ENCODE measurements at regions not wholly inside any gene's neighbourhood (a gene's known extent, or its start where the extent isn't known, plus 50 kb on each side); places are given as distances from the start of the nearest gene placed in this dataset.

- no peak for DNase-seq
These were observed 1201.4 kb upstream of the C9orf72 start for GRCh38 chr9:28774433-28775235.

- DNase-seq = no peak
These were observed 1206.0 kb upstream of the C9orf72 start for GRCh38 chr9:28779243-28779642.

- DNase-seq = no peak
These were observed 1208.2 kb upstream of the C9orf72 start for GRCh38 chr9:28781481-28781880.

DNA sequence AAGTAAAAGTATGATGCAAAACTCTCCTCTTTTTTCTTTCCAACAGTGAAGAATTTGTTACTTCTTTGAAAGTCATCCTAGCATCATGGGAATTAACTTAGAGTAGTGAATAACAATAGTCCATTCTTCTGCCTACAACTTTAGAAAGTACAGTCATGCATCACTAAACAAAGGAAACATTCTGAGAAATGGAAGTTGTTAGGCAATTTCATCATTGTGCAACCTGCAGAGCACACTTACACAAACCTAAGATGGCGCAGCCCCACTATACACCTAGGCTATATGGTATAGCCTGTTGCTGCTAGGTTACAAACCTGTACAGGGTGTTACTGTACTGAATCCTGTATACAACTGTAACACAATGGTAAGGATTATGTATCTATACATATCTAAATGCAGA, 1209.3 kb upstream of the C9orf72 start:
- DNase-seq = no peak

DNA sequence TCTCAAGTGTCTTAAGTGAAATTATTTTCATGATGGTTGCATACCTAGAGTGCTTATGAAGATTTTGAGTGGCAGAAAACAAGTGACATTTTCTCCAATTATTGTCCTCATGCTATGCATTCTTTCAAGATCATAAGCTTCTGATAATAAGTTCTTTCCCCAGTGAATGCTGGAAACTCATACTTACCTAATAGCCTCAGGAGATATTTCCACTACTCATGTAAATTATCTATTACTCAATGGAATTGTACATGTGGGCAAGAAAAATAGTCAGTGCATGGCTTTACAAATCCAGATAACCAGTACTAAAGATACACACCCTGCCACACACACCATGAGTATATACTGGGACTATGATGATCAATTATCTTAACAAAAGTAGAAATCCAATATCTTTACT, 1219.4 kb upstream of the C9orf72 start:
- DNase-seq = no peak

- DNase-seq = no peak
These were observed 1226.6 kb upstream of the C9orf72 start for GRCh38 chr9:28799876-28800275.

DNA sequence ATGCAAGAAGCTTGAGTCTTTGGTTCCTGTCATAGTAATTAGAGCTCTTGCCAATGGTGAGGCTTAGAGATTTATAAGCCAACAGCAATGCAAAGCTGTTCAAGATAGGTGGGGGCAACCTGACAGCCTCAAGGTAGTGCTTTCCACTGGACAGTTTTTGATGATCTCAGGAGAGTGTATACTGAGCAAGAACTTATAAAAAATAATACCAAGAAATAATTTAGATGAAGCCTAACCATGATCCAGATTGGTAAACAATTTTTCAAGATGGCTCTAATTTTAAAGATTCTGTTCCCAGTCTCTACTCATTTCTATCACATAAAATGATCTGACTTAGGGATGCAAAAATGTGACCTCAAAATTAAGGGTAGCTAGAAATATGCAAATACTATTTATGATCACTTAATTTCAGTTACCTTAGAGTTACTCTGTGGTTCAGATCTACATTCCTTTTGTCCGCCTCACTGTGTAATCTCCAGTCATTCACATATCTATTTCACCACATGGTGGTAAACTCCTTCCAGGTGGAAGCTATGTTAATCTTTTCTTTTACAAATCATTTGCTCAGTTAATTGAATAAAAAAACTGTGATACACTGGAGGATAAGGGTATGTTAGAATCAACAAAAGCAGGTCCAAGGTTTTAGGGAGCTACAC, 1228.0 kb upstream of the C9orf72 start:
- DNase-seq = no peak

DNA sequence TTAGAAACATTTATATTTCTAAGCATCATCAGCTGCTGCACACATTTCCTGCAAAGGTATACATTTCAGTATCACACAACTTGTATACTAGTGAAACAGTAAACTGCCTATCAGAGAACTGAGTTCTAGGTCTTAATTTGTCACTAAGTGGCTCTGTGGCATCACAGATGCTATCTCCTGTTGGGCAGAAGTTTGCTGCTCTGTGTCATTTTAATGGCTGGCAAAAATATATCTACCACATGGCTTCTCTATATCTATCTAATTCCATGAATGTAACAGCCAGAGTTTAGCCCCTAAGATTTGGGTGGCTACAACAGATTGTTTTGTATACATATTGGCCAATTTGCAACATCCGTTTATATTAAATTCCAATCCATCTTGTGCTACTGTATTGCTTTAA, 1231.9 kb upstream of the C9orf72 start:
- DNase-seq = no peak

GRCh38 chr9:28808042-28808441, 1234.8 kb upstream of the C9orf72 start:
- DNase-seq = no peak

GRCh38 chr9:28810388-28811075, 1237.3 kb upstream of the C9orf72 start:
- DNase-seq = no peak

GRCh38 chr9:28820741-28821140, 1247.5 kb upstream of the C9orf72 start:
- DNase-seq = no peak

DNA sequence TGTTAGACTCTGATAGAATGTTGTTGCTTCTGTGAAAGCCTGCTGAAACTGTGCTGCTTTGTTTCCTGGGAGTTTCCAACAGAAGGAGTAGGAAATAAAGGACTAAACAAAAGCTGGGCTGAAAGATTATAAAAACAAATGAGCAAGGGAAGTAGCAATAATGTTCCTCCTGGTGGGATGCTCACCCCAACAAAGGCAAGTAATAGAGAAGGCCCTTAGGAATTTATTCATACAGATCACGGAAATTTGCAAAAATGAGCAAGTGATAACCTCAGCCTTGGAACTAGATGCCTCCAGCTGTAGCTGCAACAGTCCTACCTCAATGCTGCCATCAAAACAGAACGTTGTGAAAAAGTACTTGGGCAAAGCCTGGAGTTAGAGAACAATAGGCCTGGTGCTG, 1248.0 kb upstream of the C9orf72 start:
- DNase-seq = no peak

DNA sequence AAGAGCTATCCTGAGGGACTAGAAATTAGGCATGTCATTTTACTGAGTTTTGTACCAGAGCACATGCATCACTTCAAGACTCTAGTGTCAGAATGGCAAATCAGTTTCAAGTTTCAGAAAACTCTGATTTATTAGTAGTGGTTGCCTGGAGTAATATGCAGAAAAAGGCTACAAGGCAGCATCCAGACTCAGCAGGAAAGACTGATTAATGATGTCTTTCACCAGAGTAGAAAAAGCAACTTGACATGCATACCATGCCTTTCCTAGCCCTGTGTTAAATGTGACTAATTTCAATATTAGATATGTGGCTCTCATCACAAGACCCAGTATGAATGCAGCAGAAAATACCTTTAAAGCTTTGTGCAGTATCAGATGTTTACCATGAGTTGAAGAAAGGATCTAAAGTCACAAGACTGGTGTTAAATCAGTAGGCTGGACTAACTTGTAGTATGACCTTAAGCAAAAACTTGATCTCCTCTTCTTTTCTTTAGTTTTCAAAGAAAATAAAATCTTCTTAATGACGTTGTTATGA, 1251.2 kb upstream of the C9orf72 start:
- no peak for DNase-seq

GRCh38 chr9:28832168-28832770, 1259.0 kb upstream of the C9orf72 start:
- no peak for DNase-seq

- no peak for DNase-seq
These were observed 1260.9 kb upstream of the C9orf72 start for GRCh38 chr9:28834156-28834555.

DNA sequence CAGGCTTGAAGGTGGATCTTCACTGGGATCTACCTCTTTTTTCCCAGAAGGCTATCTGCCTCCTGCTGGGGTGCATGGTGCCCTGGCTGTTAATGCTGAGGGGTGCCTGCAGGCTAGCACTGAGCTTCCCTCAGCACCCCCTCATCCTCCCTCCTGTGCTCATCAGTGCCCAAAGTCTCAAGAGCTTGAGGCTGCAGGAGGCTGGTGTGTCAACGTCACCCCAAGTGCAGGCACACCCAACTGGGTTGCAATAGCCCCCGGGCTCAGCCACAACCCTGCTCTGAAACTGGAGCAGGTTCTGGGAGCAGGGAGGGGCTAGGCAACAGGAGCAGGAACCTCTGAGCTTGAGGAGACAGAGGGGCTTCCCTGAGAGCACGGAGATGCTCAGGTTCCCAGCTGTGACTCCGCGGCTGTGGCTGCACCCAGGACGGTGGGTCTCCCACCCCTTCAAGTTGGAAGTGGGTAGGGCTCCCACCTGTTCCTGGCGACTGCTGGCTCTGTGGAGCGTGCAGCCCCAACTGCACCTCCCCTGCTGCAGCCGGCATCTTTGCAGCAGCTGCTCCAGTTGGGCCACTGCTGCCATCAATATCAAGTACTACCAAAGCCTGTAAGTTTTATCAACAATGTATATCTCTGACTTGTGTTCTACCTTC, 1266.6 kb upstream of the C9orf72 start:
- no peak for DNase-seq

DNA sequence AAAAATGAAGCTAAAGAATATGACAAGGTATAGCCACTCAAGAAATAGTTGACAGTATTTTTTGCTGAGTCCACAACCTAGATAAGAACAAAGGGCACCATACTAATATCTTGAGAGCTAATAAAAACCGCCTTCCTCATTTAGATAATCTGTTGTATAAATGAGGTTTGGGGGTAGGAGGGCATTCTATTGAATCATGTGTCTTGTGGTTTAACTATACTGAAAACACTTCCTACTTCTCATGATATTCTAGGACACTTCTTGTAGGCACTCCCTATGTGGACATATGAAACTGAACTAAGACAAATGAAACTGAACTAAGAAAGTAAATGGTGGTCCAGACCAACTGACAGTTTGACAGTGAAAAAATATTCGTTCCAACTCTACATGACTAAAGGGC, 1268.5 kb upstream of the C9orf72 start:
- DNase-seq = no peak

DNA sequence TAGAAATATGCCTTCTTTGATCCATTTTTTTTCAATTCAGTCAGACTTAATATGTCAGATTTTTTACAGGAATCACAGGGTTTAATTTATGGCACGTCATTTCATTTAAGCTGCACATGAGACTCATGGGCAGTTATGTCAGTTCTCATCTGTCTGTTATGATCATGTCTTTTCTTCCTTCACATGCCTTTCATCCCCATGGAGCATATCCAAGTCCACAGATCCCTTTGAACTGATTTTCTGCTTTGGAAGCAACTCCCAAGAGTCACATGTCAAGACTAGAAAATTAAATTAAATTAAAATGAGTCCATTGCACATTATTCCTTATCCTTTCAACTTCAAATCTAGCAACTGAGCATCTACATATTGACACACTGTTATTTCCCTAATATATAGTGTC, 1274.0 kb upstream of the C9orf72 start:
- DNase-seq = no peak

- no peak for DNase-seq
These were observed 1275.4 kb upstream of the C9orf72 start for GRCh38 chr9:28848671-28849070.

GRCh38 chr9:28853477-28853876, 1280.2 kb upstream of the C9orf72 start:
- no peak for DNase-seq

DNA sequence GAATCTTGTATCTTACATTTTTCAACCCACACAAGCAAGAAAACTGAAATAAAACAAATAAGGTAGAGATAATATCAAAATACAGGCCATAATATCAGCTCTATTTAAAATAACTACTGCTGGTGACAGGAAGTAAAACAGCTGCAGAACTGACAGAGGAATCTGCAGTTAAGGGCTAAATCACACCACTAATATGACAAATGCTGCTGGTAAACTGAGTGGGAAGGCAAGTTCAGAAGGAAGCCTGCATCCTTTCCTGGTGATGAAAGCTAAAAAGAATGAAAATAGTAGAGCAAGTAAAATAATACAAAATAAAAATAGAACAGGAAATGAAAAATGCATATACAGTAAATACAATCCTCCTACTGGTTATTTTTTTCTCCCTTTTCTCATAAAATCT, 1293.7 kb upstream of the C9orf72 start:
- DNase-seq = no peak

DNA sequence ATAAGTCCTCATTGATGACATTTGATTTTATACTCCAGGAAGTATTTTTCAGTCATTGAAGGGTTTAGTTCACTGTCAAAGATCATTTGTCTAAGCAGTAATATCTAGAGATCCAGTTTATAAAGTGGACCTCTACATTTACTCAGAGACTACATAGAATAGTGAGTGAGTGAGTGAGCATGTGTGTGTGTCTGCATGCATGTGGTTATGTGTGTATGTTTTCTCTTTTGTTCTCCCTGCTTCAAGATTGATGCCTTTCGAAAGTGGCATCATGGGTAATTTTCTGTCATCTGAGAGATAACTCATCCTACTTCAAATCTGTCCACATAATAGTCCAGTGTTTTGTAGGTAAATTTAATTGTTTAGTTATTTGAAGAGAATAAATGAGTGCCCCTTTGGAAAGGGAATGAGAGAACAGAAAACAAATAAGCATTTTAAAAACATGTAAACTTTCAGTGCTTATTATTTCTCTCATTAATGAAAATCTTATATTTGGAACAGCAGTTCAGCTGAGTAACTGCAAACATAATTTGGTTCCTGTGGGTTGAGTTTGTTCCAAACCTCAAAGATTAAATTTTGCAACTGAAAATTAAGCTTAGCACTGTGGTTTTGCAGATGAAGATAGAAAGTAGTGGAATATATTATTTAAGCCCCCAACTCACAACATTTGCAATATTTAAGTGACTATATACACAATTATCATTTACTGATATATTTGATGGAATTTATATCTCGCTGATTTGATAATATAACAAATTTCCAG, 1295.1 kb upstream of the C9orf72 start:
- DNase-seq = no peak
